ENCODE measurements at regions not wholly inside any gene's neighbourhood (a gene's known extent, or its start where the extent isn't known, plus 50 kb on each side); places are given as distances from the start of the nearest gene placed in this dataset.
A peak's percentile ranks its signal among the peaks of the same experiment; 100 is the strongest.
"Not testable (repeated sequence)": the region's sequence is repeated elsewhere in the genome, so short reads cannot be mapped to it uniquely, and the experiment has no call there.

DNA sequence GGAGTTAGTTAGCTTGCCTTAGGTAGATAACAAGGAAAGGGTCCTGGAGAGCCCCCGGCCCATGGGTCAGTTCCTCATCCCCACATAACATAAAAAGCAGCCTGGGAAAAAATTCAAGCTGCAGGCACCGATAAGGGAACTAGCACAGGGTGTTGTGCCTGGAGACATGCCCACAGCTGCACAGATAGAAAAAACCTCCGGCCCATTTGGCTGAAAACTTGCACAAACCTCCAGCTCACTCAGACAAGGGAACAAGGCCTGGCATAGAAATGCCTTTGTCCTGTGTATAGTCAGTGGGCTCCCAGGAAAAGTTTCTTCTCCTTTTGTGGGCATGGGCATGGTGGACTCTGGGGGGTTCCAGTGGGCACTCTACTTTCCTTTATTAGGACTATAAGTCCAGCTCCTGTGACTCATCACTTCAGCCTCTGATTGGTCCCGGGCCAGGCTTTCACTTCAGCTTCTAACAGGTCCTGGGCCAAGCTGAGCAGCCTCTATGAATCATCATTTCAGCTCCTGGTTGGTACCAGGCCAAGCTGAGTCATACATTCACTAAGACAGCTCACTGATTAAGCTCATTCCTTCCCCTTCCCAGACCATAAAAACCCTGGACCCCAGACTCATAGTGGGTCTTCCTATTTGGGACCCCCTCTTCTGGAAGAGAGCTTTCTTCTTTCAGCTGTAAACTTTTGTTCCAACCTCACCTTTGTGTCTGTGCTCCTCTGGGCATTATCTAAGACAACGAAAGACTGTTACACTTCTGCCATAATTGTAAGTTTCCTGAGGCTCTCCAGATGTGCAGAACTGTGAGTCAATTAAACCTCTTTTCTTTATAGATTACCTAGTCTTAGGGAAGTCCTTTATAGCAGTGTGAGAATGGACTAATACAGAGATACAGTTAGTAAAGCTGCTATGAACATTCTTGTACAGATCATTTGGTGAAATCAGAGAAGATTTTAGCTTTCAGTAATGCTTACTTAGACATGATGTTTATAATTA lies 348.0 kb upstream of the DPPA4 start:
- DNase-seq (ENCODE audit: low read depth): peak; percentile 90
- TF ChIP-seq, protein P1, sequence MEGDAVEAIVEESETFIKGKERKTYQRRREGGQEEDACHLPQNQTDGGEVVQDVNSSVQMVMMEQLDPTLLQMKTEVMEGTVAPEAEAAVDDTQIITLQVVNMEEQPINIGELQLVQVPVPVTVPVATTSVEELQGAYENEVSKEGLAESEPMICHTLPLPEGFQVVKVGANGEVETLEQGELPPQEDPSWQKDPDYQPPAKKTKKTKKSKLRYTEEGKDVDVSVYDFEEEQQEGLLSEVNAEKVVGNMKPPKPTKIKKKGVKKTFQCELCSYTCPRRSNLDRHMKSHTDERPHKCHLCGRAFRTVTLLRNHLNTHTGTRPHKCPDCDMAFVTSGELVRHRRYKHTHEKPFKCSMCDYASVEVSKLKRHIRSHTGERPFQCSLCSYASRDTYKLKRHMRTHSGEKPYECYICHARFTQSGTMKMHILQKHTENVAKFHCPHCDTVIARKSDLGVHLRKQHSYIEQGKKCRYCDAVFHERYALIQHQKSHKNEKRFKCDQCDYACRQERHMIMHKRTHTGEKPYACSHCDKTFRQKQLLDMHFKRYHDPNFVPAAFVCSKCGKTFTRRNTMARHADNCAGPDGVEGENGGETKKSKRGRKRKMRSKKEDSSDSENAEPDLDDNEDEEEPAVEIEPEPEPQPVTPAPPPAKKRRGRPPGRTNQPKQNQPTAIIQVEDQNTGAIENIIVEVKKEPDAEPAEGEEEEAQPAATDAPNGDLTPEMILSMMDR (IDR thresholded peaks at IDR 0.05; ENCODE audit: control insufficient read depth, insufficient read depth, low read depth, low read length, missing control alignments): no peak
- H3K4me3 ChIP-seq (ENCODE audit: control insufficient read depth, low read depth, low read length): no peak overlapping the region; the same call in 1 of the 2 replicates

DNA sequence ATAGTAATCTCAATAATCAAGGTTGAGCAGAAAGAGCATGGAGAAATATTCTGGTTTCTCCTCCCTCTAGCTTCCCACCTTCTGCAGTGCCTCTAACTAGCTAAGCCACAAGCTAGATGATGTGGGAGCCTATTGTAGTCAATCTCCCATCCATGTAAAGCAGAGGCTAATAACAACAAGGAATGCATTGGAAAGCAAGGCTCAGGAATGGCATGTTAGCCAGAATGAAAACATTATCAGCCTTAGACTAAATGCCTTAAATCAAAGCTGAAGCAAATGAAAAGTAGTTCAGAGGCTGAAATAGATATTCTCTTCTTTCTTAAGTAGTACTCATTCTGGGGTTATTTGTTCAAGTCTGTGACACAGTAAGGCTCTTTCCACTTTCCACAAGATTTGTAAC lies 350.3 kb upstream of the DPPA4 start:
- TF ChIP-seq, protein P1 (IDR thresholded peaks at IDR 0.05; ENCODE audit: control insufficient read depth, insufficient read depth, low read depth, low read length, missing control alignments): no peak
- H3K4me3 ChIP-seq (ENCODE audit: control insufficient read depth, low read depth, low read length): no peak overlapping the region
- DNase-seq (ENCODE audit: low read depth): no peak

DNA sequence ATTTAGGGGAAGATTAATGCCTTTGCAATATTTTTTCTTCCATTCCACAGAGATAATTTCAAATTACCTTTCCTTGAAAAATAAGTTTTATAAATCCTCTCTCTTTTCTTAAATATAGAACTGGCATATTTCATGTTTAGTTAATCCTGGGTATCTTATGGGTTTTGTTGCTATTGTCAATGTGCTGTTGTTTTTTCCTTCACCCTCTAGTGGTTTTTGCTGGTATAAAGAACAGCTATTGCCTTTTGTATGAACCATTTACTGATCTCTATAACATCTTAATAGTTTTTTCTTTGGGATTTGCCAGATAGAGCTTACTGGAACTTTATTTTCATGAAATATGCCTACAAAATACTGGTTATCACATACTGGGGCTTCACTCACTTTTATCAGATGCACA lies 359.6 kb upstream of the DPPA4 start:
- TF ChIP-seq, protein P1 (IDR thresholded peaks at IDR 0.05; ENCODE audit: control insufficient read depth, insufficient read depth, low read depth, low read length, missing control alignments): no peak
- H3K4me3 ChIP-seq (ENCODE audit: control insufficient read depth, low read depth, low read length): no peak overlapping the region
- no peak for DNase-seq (ENCODE audit: low read depth)

DNA sequence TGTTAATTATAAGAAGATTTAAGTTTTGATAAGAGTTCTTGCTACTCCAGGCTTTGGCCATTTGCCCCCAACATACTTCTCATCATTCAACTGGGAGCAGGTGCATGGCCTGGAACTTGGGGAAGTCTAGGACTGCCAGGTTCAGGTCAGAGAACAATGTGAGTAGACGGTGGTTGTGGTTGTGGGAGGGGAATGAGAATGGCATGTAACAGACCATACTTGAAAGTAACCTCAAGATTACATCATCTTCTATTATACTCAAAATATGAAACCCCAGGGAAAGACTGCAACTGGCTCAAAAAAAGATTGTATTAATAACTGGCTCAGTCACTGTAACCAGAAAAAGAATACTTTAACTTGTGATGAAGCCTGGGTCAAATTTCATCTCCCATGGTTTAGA lies 364.9 kb upstream of the DPPA4 start:
- no peak for DNase-seq (ENCODE audit: low read depth)
- no peak overlapping the region for H3K4me3 ChIP-seq (ENCODE audit: control insufficient read depth, low read depth, low read length)
- TF ChIP-seq, protein P1 (IDR thresholded peaks at IDR 0.05; ENCODE audit: control insufficient read depth, insufficient read depth, low read depth, low read length, missing control alignments): no peak

DNA sequence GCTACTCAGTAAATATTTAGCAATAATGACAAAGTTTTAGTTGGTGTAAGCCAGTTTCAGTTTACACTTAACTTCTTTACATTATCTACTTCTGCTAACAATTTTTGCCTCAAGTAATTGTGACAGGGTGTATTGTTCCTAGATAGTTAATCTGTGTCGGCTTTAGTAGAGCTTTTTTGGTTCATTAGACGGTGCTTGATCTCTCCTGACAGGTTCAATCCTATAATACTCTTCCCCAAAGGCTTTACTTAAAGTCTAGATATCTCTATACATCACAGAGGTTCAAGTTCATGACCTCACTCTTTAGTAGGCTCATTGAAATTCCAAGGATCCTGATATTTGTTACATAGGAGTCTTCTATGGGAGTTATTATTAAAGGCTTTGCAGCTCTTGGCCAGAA lies 365.6 kb upstream of the DPPA4 start:
- TF ChIP-seq, protein P1 (IDR thresholded peaks at IDR 0.05; ENCODE audit: control insufficient read depth, insufficient read depth, low read depth, low read length, missing control alignments): no peak
- DNase-seq (ENCODE audit: low read depth): no peak
- H3K4me3 ChIP-seq (ENCODE audit: control insufficient read depth, low read depth, low read length): no peak overlapping the region

DNA sequence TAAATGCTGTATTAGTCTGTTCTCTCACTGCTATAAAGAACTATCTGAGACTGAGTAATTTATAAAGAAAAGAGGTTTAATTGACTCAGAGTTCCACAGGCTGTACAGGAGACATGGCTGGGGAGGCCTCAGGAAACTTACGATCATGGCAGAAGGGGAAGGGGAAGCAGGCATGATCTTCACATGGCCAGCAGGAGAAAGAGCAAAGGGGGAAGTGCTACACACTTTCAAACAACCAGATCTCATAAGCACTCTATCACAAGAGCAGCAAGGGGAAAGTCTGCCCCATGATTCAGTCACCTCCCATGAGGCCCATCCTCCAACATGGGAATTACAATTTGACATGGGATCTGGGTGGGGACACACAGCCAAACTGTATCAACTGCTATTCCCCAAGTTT lies 367.8 kb upstream of the DPPA4 start:
- not testable (repeated sequence) for DNase-seq (ENCODE audit: low read depth)

DNA sequence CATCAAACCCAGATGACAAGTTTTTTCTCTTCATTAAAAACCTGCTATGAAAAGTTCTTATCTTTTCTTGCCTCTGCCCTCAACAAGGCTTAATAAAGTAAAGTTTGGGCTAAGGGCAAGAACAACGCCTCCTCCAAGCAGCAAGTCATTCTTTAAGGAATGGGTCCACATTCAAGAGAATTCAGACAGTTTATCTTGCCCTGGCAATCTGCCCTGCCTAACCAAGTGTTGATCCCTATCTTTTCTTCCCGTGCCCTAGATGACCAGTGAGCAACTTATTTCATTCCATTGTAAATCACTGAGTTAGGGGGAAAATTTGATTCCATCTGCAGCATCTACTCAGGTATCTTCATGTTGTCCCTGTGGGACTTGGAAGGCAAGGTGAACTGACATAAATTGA lies 370.3 kb upstream of the DPPA4 start:
- no peak for DNase-seq (ENCODE audit: low read depth)
- H3K4me3 ChIP-seq (ENCODE audit: control insufficient read depth, low read depth, low read length): no peak overlapping the region
- TF ChIP-seq, protein P1 (IDR thresholded peaks at IDR 0.05; ENCODE audit: control insufficient read depth, insufficient read depth, low read depth, low read length, missing control alignments): no peak

More for the DNA sequence above, 367.8 kb upstream of the DPPA4 start:
- not testable (repeated sequence) for H3K4me3 ChIP-seq (ENCODE audit: control insufficient read depth, low read depth, low read length)
